B cell (primary cell): ENCODE measurements at regions not wholly inside any gene's neighbourhood (a gene's known extent, or its start where the extent isn't known, plus 50 kb on each side); places are given as distances from the start of the nearest gene placed in this dataset.

Experiments
- ATAC-seq: fragments of 200-7000 bp; cut with Tn5 transposase; one replicate; pipeline ENCODE4 v1.10.0; 2021; ENCODE audit warnings: low read depth, mild to moderate bottlenecking, moderate number of reproducible peaks, moderate library complexity
- CTCF ChIA-PET: fragments of 350-600 bp; sonication (Branson Sonifier 250); formaldehyde crosslinking; loops from one replicate; lab custom pipeline; 2021; ENCODE audit warnings: antibody characterized with exemption, inconsistent platforms; lab: Charles Lee
- POLR2A ChIA-PET: fragments of 350-600 bp; sonication (Branson Sonifier 250); formaldehyde crosslinking; loops from one replicate; lab custom pipeline; 2021; ENCODE audit warnings: antibody characterized with exemption; lab: Charles Lee
- DNase-seq: peaks from one replicate; pipeline ENCODE4 v3.0.0; 2013
- H2AFZ ChIP-seq: 2 replicates; pipeline ENCODE4 v1.6.1; 2012; ENCODE audit warnings: mild to moderate bottlenecking, low read depth, low read length; ENCODE audit not compliant: insufficient read depth, poor library complexity, severe bottlenecking
- H3K27ac ChIP-seq, 2 donors: 1 replicate in 1 of 2; 2 replicates in 1 of 2; pipeline ENCODE4 v1.5.1; 2012 to 2013; ENCODE audit warnings: low read length in 2 of 2, mild to moderate bottlenecking in 2 of 2, moderate library complexity in 1 of 2
- H3K27me3 ChIP-seq, 4 experiments: fragments of 200-600 bp in 1 of 4; sonication (generic) in 1 of 4; replicated peaks in 1 of 4; 1 replicate in 2 of 4; 2 replicates in 2 of 4; pipeline versions ENCODE4 v1.6.1 to v1.7.0; 2013 to 2016; ENCODE audit warnings: low read length in 3 of 4, mild to moderate bottlenecking in 2 of 4, mixed read lengths in 1 of 4, moderate library complexity in 1 of 4; ENCODE audit not compliant: insufficient read depth in 4 of 4, control insufficient read depth in 3 of 4; ENCODE audit errors: control extremely low read depth in 1 of 4
- H3K36me3 ChIP-seq, 2 experiments: replicated peaks in 1 of 2; 1 replicate in 1 of 2; 2 replicates in 1 of 2; pipeline versions ENCODE4 v1.6.1 to v1.7.1; 2013; ENCODE audit warnings: low read length in 1 of 2; ENCODE audit not compliant: insufficient read depth in 2 of 2, control insufficient read depth in 1 of 2; ENCODE audit errors: control extremely low read depth in 1 of 2, extremely low read depth in 1 of 2
- H3K4me1 ChIP-seq, 2 donors: fragments of 200-600 bp in 1 of 2; sonication (generic) in 1 of 2; 1 replicate in 1 of 2; 2 replicates in 1 of 2; pipeline versions ENCODE4 v1.5.1 to v1.6.1; 2013 to 2017; ENCODE audit warnings: low read length in 2 of 2; ENCODE audit not compliant: control insufficient read depth in 2 of 2, insufficient read depth in 2 of 2
- H3K4me2 ChIP-seq: replicated peaks from 2 replicates; pipeline ENCODE3; 2012; ENCODE audit warnings: mild to moderate bottlenecking, low read depth, low read length; ENCODE audit not compliant: poor library complexity, severe bottlenecking
- H3K4me3 ChIP-seq, 5 experiments: fragments of 200-600 bp in 1 of 5; sonication (generic) in 1 of 5; 1 replicate in 3 of 5; 2 replicates in 2 of 5; pipeline versions ENCODE4 v1.5.1 to v1.7.0; 2011 to 2016; ENCODE audit warnings: low read length in 4 of 5, mild to moderate bottlenecking in 4 of 5, low read depth in 2 of 5, control low read depth in 1 of 5, moderate library complexity in 1 of 5; ENCODE audit not compliant: insufficient read depth in 1 of 5; ENCODE audit errors: control extremely low read depth in 1 of 5, extremely low read depth in 1 of 5
- H3K79me2 ChIP-seq: fragments of 200-600 bp; sonication (generic); one replicate; pipeline ENCODE4 v1.6.0; 2016; ENCODE audit warnings: low read length; ENCODE audit not compliant: control insufficient read depth, insufficient read depth
- H3K9ac ChIP-seq: fragments of 200-600 bp; sonication (generic); 2 replicates; pipeline ENCODE4 v1.6.1; 2017; ENCODE audit warnings: mild to moderate bottlenecking, low read length, moderate library complexity
- H3K9me3 ChIP-seq, 3 donors: one replicate each; pipeline versions ENCODE4 v1.6.1 to v1.7.1; 2013; ENCODE audit warnings: low read length in 2 of 3; ENCODE audit not compliant: control insufficient read depth in 2 of 3, insufficient read depth in 1 of 3; ENCODE audit errors: control extremely low read depth in 1 of 3
- H4K20me1 ChIP-seq: 2 replicates; pipeline ENCODE4 v1.6.0; 2012; ENCODE audit warnings: mild to moderate bottlenecking, low read length; ENCODE audit not compliant: insufficient read depth, control insufficient read depth, poor library complexity, severe bottlenecking
- H3K27ac Mint-ChIP-seq: one replicate; pipeline ENCODE4 v1.8.0; 2021; ENCODE audit warnings: mixed read lengths
- H3K27me3 Mint-ChIP-seq: one replicate; pipeline ENCODE4 v1.8.0; 2021; ENCODE audit warnings: mixed read lengths
- H3K4me1 Mint-ChIP-seq: one replicate; pipeline ENCODE4 v1.8.0; 2021; ENCODE audit warnings: mixed read lengths
- H3K4me3 Mint-ChIP-seq: one replicate; pipeline ENCODE4 v1.8.0; 2021; ENCODE audit warnings: mixed read lengths
- H3K9me3 Mint-ChIP-seq: one replicate; pipeline ENCODE4 v1.8.0; 2022; ENCODE audit warnings: mixed read lengths; ENCODE audit not compliant: insufficient read depth
- EZH2 ChIP-seq: IDR thresholded peaks from 2 replicates; pipeline ENCODE4 v1.6.1; 2012; ENCODE audit warnings: borderline replicate concordance, low read depth, mild to moderate bottlenecking, moderate library complexity, low read length; ENCODE audit not compliant: insufficient read depth, poor library complexity, severe bottlenecking
- WGBS: methylation state at CpG from one replicate; pipeline ENCODE4 v1.1.5; 2013; ENCODE audit warnings: missing lambda C conversion rate; ENCODE audit not compliant: insufficient coverage; 5-methylcytosine and 5-hydroxymethylcytosine counted together
- intact Hi-C: fragments of 100-400 bp; cut with micrococcal nuclease; formaldehyde crosslinking; loops from one replicate; pipeline ENCODE4 v1.10.0; 2022
- TF ChIP-seq, protein P1 (sequence below): fragments of 200-600 bp; IDR thresholded peaks from one replicate; pipeline ENCODE4 v1.8.0; 2022; ENCODE audit warnings: antibody characterized with exemption, mild to moderate bottlenecking

DNA sequence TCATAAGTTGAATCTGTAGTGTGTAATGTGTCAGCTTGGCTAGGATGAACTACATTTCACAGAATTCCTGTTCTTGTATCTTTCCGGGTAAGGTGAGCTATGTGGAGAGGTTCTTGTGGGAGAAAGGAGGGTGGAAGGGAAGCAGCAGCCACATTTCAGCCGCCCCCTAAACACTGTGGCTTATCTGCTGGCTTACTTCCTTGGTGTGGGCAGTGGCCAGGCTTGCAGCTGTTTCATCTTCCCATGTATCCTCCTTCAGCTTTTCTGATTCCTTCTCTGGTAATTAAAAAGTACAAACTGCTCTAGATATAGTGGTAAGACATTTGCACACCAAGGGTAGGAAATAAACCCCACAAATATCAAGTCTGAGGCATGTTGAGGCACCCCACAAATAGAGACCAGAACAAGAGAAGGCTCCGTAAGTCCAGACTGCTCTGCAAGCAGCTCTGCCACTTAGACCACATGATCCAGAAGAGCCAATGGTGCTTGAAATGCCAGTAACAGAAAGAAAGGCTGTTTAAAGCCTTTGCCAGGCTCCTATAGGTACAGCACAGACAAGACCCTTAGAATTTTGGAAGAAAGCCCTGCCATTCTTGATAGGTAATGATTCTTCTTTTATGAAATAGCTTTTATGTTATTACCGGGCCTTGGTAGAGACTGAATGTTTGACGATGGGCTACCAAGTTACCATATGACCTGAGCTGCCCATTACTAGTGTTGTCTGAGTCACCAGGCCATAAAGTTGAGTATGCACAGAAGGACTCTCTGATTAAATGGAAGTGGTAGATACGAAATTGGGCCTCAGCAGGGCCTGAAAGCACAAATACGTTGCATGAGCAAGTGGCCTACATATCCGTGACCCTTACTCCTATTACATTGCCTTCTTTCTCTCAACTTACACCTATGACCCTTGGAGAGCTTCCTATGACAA is 215.0 kb upstream of the SGK1 start:
- Mint-ChIP-seq H3K4me3 (no peak overlapping the region), H3K4me1 (no peaks in the 10 kb centered on the region)
- POLR2A ChIA-PET = no interaction called here

GRCh38 chr6:134531611-134532010 is 213.7 kb upstream of the SGK1 start:
- Mint-ChIP-seq H3K9me3 (no peaks in the 10 kb centered on the region), H3K4me3 (no peak overlapping the region), H3K27me3 (no peaks in the 10 kb centered on the region), H3K27ac (no peak overlapping the region), H3K4me1 (no peaks in the 10 kb centered on the region)
- H4K20me1 ChIP-seq = no peaks in the 10 kb centered on the region
- no peaks in the 10 kb centered on the region for H3K4me1 ChIP-seq
- no peak overlapping the region for H3K9ac ChIP-seq
- CTCF ChIA-PET = no interaction called here
- H2AFZ ChIP-seq = no peak overlapping the region
- POLR2A ChIA-PET = no interaction called here
- H3K27me3 ChIP-seq = no peaks in the 10 kb centered on the region
- ATAC-seq (no peak), DNase-seq (no peak)
- no peaks in the 10 kb centered on the region for H3K9me3 ChIP-seq
- no peak overlapping the region for H3K4me2 ChIP-seq
- H3K27ac ChIP-seq = no peak overlapping the region
- intact Hi-C loops = no loop called here
- no peak overlapping the region for H3K4me3 ChIP-seq
- H3K36me3 ChIP-seq = no peaks in the 10 kb centered on the region
- TF ChIP-seq EZH2 = no peak
- TF ChIP-seq, protein P1, sequence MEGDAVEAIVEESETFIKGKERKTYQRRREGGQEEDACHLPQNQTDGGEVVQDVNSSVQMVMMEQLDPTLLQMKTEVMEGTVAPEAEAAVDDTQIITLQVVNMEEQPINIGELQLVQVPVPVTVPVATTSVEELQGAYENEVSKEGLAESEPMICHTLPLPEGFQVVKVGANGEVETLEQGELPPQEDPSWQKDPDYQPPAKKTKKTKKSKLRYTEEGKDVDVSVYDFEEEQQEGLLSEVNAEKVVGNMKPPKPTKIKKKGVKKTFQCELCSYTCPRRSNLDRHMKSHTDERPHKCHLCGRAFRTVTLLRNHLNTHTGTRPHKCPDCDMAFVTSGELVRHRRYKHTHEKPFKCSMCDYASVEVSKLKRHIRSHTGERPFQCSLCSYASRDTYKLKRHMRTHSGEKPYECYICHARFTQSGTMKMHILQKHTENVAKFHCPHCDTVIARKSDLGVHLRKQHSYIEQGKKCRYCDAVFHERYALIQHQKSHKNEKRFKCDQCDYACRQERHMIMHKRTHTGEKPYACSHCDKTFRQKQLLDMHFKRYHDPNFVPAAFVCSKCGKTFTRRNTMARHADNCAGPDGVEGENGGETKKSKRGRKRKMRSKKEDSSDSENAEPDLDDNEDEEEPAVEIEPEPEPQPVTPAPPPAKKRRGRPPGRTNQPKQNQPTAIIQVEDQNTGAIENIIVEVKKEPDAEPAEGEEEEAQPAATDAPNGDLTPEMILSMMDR = no peak
- no peaks in the 10 kb centered on the region for H3K79me2 ChIP-seq

More for the DNA sequence above, 215.0 kb upstream of the SGK1 start:
- H3K27ac ChIP-seq = no peak overlapping the region
- no peaks in the 10 kb centered on the region for H3K79me2 ChIP-seq
- no peaks in the 10 kb centered on the region for H3K36me3 ChIP-seq
- DNase-seq (no peak), ATAC-seq (no peak)
- Mint-ChIP-seq H3K27me3 (no peaks in the 10 kb centered on the region), H3K9me3 (no peaks in the 10 kb centered on the region), H3K27ac (no peak overlapping the region)
- H4K20me1 ChIP-seq = no peaks in the 10 kb centered on the region
- no peak overlapping the region for H3K9ac ChIP-seq
- H3K27me3 ChIP-seq = no peaks in the 10 kb centered on the region
- intact Hi-C loops = no loop called here
- no peaks in the 10 kb centered on the region for H3K4me1 ChIP-seq
- TF ChIP-seq EZH2 = no peak
- TF ChIP-seq, protein P1 = no peak
- H3K9me3 ChIP-seq = no peaks in the 10 kb centered on the region
- WGBS = 95% methylated on average over 6 of the region's 8 CpGs
- H3K4me3 ChIP-seq = no peak overlapping the region
- H2AFZ ChIP-seq = no peak overlapping the region
- CTCF ChIA-PET = no interaction called here
- H3K4me2 ChIP-seq = no peak overlapping the region
